BE2C (cell line): ENCODE measurements at regions not wholly inside any gene's neighbourhood (a gene's known extent, or its start where the extent isn't known, plus 50 kb on each side); places are given as distances from the start of the nearest gene placed in this dataset.

Experiments used
- DNase-seq: peaks from one replicate; pipeline ENCODE4 v3.0.0-alpha.2; 2020
- H3K27me3 ChIP-seq: fragments of 250-450 bp; sonication (Bioruptor Pico); 2 replicates; pipeline ENCODE4 v1.5.1; 2020; ENCODE audit warnings: mild to moderate bottlenecking
- H3K36me3 ChIP-seq: fragments of 250-450 bp; sonication (Bioruptor Pico); 2 replicates; pipeline ENCODE4 v1.5.1; 2020; ENCODE audit warnings: mild to moderate bottlenecking
- H3K4me1 ChIP-seq: fragments of 250-450 bp; sonication (Bioruptor Pico); 2 replicates; pipeline ENCODE4 v1.5.1; 2020
- H3K4me3 ChIP-seq: 2 replicates; pipeline ENCODE4 v1.5.1; 2011; ENCODE audit warnings: low read depth, low read length
- H3K9me3 ChIP-seq: fragments of 250-450 bp; sonication (Bioruptor Pico); 2 replicates; pipeline ENCODE4 v1.5.1; 2020
- CTCF ChIP-seq: IDR thresholded peaks from 2 replicates; pipeline ENCODE4 v1.5.1; 2012; ENCODE audit warnings: mild to moderate bottlenecking, low read depth, low read length

DNA sequence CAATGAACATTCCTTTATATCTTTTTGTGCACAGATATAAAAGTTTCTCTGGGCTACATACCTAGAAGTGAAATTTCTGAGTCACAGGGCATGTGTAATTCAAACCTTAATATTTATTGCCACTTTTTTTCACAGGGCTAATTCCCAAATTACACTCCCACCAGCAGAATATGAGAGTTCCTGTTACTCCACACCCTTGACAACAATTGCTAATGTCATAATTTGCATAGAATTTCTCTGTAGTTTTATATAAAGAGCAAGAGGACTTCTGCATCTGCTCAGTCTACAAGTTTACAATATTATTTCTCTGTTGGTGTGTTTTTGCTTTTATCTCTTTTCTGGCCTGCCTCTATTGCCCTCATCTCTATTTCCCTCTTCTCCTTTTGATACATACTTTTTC, 518.5 kb downstream of the ZNF608 start:
- H3K9me3 ChIP-seq: no peaks in the 10 kb centered on the region
- no peak for DNase-seq
- no peaks in the 10 kb centered on the region for H3K4me1 ChIP-seq
- no peak for TF ChIP-seq CTCF
- H3K36me3 ChIP-seq: no peaks in the 10 kb centered on the region
- no peak overlapping the region for H3K4me3 ChIP-seq
- no peaks in the 10 kb centered on the region for H3K27me3 ChIP-seq

DNA sequence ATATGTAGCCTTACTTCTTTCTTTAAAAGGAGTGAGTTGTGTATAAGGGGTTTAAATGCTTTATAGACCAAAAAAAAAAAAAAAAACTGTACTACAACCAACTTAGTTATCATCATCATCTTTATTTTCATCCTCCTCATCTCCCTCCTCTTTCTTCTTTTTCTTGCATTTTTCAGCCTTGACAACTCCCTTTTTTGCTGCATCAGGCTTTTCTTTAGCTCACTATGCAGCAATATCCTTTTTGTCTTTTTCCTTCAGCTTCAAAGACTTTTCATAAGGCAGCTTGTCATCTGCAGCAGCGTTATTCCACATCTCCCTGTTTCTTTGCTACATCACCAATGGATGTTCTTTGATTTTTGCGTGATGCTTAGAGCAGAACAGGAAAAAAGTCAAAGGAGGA, 526.0 kb downstream of the ZNF608 start:
- H3K4me1 ChIP-seq: no peaks in the 10 kb centered on the region
- TF ChIP-seq CTCF: no peak
- no peak for DNase-seq
- no peaks in the 10 kb centered on the region for H3K9me3 ChIP-seq
- H3K4me3 ChIP-seq: no peak overlapping the region
- no peaks in the 10 kb centered on the region for H3K27me3 ChIP-seq
- no peaks in the 10 kb centered on the region for H3K36me3 ChIP-seq

DNA sequence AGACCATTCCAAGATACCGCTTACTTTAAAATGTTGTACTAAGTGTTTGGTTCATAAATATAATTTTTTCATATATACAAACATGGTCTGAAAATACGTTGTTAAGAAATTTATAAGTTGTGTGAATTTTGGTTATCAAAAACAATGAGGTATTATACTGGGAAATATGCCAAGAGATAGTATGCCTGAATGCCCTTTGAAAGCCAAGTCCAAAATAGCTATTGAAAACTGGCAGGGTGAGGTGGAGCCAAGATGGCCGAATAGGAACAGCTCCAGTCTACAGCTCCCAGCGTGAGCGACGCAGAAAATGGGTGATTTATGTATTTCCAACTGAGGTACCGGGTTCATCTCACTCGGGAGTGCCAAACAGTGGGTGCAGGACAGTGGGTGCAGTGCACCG, 533.5 kb downstream of the ZNF608 start:
- H3K36me3 ChIP-seq: no peaks in the 10 kb centered on the region
- H3K9me3 ChIP-seq: peaks cover 2% of the 10 kb centered on the region; the same call in 1 of the 2 replicates
- DNase-seq: no peak
- H3K4me1 ChIP-seq: no peaks in the 10 kb centered on the region
- no peak for TF ChIP-seq CTCF
- H3K4me3 ChIP-seq: no peak overlapping the region
- H3K27me3 ChIP-seq: no peaks in the 10 kb centered on the region

- H3K36me3 ChIP-seq: no peaks in the 10 kb centered on the region
- H3K27me3 ChIP-seq: no peaks in the 10 kb centered on the region
- no peak for TF ChIP-seq CTCF
- H3K4me1 ChIP-seq: no peaks in the 10 kb centered on the region; the same call in 1 of the 2 replicates
- DNase-seq: no peak
- H3K9me3 ChIP-seq: peaks cover 2% of the 10 kb centered on the region; the same call in 1 of the 2 replicates
- H3K4me3 ChIP-seq: no peak overlapping the region
Observed at GRCh38 chr5:124210111-124210910, 536.1 kb downstream of the ZNF608 start.

GRCh38 chr5:124207118-124207517, 539.3 kb downstream of the ZNF608 start:
- Histone ChIP-seq H3K4me1 (no peaks in the 10 kb centered on the region; the same call in 1 of the 2 replicates), H3K9me3 (no peaks in the 10 kb centered on the region), H3K27me3 (no peaks in the 10 kb centered on the region), H3K4me3 (no peak overlapping the region), H3K36me3 (no peaks in the 10 kb centered on the region)
- no peak for DNase-seq
- no peak for TF ChIP-seq CTCF

- Histone ChIP-seq H3K27me3 (no peaks in the 10 kb centered on the region), H3K4me1 (no peaks in the 10 kb centered on the region; the same call in 1 of the 2 replicates), H3K4me3 (no peak overlapping the region), H3K9me3 (no peaks in the 10 kb centered on the region), H3K36me3 (no peaks in the 10 kb centered on the region)
- DNase-seq: no peak
- no peak for TF ChIP-seq CTCF
Observed at GRCh38 chr5:124206540-124206939, 539.9 kb downstream of the ZNF608 start.
